NCI-H2081 (cell line): ENCODE measurements at regions not wholly inside any gene's neighbourhood (a gene's known extent, or its start where the extent isn't known, plus 50 kb on each side); places are given as distances from the start of the nearest gene placed in this dataset.

ENCODE experiments used
- DNase-seq, 2 experiments: peaks; one replicate each; lab custom pipeline; 2025; lab: John Stamatoyannopoulos, UW

DNA sequence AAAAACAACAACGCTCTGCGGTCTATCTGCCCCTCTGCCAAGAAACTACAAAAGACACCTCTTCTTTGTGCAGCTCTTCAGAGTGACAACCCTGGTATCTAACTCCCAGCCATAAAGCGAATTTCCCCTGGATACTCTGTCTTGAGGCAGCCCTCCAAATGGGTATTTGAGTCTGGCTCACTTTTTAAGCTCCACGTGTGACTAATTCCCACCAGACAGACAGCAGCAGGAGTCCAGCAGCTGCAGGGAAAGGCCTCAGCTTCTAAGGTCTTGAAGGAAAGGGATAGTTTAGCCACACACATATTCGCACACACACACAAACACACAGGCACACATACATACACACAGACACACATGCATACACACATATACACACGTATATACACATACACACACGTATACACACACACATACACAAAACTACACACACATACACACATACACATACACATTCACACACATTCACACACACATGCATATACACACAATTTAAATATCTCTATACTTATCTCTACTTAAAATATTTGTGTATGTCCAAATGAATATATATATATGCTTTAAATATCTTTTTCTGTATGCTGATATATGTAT lies 188.8 kb downstream of the TSHZ3 start:
- no peak for DNase-seq

GRCh38 chr19:31154021-31154420 lies 195.2 kb downstream of the TSHZ3 start:
- DNase-seq = no peak

DNA sequence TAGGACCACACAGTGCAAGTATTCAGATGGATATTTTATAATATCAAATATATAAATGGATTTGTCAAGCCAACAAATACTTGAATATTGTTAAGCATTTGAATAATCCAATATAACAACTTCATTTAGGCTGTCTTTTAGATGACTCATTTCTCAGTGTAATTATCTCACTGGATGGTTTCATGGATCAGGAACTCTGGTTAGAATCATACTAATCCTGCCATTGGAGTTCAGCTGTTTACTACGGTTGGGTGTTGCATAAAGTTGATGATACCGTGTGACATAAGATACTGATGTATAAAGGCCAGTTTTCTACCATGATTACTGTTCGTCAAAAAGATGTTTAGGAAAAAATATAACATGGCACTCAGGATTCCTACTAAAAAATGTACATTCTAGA lies 196.3 kb downstream of the TSHZ3 start:
- DNase-seq = no peak

DNA sequence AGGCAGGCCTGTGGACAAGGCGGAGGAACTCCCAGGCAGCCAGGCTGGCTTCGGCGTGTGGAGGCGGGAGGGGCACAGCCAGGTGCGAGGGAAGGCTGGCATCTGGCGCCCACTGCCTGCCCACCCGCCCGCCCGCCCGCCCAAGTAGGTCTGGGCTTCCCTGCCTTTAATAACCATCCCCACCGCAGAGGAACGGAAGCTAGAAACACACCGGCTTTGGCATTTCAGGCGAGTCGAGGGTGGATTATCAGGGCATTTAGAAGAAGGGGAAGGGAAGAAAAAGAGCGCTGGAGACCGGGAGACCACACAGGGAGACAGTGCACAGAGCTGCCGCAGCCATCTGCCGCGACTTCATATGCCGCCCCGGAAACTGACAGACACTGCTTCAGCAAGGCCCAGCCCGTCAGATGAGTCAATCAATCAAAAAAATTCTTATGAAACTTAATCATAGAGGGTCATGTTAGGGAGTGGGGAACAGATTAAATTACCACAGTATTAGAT lies 199.7 kb downstream of the TSHZ3 start:
- DNase-seq = no peak

- no peak for DNase-seq
Observed at GRCh38 chr19:31148671-31149070, 200.6 kb downstream of the TSHZ3 start.

- no peak for DNase-seq
Observed at GRCh38 chr19:31147234-31147633, 202.0 kb downstream of the TSHZ3 start.

- DNase-seq = no peak
Observed at GRCh38 chr19:31146546-31147183, 202.6 kb downstream of the TSHZ3 start.

- DNase-seq = no peak
Observed at GRCh38 chr19:31146015-31146414, 203.2 kb downstream of the TSHZ3 start.

DNA sequence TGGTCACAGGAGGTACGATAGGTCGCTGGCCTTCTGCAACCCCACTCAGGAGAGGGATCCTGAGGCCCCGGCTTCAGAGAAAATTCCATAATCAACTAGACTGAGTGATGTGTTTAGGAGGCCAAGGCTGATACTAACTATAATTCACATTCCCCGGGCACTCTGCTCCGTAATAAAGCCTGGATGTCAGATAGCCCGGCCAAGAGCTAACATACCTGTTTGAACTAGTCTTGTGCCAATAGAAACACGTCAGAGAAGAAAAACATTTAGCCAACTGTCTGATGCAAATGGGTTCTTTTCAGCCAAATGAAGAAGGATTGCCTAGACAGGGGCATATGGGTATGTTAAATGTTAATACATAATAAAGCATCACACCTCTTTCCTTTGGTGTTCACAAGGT lies 204.2 kb downstream of the TSHZ3 start:
- no peak for DNase-seq

GRCh38 chr19:31144075-31144870 lies 205.0 kb downstream of the TSHZ3 start:
- no peak for DNase-seq

GRCh38 chr19:31141301-31141700 lies 207.9 kb downstream of the TSHZ3 start:
- DNase-seq = no peak

- DNase-seq = no peak
Observed at GRCh38 chr19:31140717-31141116, 208.5 kb downstream of the TSHZ3 start.

- no peak for DNase-seq
Observed at GRCh38 chr19:31139871-31140505, 209.2 kb downstream of the TSHZ3 start.

DNA sequence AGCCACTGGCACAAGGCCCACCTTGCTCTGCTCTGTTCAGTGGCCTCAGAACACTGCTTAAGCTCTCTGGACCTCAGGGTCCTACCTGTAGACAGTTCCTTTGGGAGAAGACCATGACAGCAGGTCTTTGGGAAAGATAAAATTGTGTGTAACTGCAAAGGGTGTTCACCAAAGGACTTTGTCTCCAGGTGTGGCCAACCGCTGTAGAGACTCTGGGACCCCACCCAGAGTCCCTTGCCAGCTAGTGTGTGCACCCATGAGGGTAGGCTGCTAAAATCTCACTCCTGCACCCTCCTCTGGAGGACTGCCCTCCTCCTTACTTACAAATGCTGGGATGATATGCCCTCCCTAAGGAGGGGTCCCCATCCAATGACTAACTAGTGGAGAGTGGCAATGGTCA lies 211.2 kb downstream of the TSHZ3 start:
- DNase-seq = no peak

DNA sequence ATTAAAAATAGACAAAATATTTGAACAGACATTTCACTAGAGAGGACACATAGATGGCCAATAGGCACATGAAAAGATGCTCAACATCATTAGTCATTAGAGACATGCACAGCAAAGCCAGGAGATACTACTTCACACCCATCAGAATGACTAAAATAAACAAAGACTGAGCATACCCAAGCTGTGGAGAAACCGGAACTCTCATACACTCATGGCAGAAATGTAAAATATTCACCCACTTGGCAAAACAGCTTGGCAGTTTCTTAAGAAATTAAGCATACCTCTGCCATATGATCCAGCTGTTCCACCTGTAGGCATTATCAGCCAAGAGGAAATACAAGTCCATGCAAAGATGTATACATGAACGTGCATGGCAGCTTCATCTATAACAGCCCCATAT lies 213.4 kb downstream of the TSHZ3 start:
- DNase-seq = no peak

- no peak for DNase-seq
Observed at GRCh38 chr19:31132753-31133110, 216.5 kb downstream of the TSHZ3 start.

DNA sequence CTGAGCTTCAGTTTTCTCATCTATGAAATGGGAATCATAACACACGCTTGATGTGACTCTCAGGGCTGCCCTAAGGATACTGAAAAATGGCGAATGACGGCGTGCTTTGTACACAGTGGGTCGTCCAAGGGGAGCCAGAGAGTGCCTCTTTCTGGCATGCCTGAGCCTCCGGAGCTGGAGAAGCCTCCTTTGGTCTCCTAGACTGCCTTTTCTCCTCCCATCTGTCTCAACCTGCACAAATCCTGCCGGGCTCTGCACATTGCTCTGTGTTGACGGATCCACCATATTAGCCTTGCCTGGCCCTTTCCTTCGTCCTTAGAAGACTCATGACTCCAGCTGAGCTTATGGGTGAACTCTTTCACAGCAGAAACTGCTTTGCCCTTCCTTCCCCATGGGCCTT lies 220.9 kb downstream of the TSHZ3 start:
- no peak for DNase-seq

DNA sequence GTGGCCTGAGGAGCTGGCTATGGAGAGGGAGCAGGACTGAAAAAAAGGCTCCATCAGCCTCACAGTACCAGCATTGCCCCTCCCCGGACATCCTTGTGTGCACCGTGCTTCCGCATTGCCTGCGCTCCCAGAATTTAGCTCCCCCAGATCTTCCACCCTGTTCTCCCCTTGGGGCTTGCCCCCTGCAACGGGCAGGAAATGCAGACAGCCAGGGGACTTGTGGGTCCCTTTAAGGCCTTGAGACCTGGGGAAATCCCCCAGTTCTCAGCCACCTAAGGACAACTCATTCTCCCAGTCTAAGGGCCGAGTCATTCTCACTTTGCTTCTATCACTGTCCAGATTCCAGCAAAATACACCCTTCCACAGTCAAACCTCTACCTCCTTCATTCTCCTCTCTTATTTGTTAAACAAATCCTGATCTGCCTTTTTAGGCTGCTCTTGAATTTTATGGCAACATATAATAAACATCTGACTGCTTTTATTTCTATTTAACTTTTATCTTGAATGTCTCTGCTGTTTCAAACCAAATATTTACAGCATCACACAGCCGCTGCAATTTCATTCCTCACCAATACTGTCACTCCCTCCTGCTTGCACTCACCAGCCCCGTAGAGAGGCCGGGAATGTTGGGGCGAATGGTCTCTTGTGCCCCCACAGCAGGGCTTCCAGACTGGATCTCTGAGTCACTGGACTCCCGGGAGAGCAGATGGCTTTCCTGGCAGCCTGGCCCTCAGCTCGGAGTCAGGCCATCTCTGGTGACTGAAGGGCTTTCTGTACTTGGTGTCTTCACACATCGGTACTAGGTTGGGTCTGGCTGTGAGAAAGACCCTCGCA lies 221.9 kb downstream of the TSHZ3 start:
- DNase-seq = no peak

GRCh38 chr19:31126236-31126635 lies 223.0 kb downstream of the TSHZ3 start:
- no peak for DNase-seq

- DNase-seq = no peak
Observed at GRCh38 chr19:31125071-31125470, 224.2 kb downstream of the TSHZ3 start.

DNA sequence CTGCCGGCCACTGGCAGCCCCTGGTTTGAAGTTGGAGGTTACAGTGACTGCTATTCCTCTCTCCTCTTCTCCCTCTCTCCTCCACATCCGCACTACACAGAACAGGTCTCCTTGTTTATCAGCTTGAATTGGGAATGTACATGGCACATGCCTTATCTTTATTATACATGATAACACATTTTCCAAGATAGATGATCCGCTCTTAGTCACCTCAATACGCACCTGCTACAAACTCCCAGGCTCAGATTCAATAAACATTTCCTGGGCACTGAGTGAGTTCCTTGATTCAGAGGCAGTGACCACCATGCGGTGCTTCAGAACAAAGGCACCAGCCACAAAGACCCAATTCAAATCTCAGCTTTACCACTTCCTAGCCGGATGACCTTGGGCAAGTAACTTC lies 227.7 kb downstream of the TSHZ3 start:
- no peak for DNase-seq

- no peak for DNase-seq
Observed at GRCh38 chr19:31120952-31121351, 228.3 kb downstream of the TSHZ3 start.
